Ovary (tissue), 3 donors: ENCODE measurements at regions not wholly inside any gene's neighbourhood (a gene's known extent, or its start where the extent isn't known, plus 50 kb on each side); places are given as distances from the start of the nearest gene placed in this dataset.

Experiments used
- EP300 ChIP-seq: sonication (generic); formaldehyde crosslinking; IDR thresholded peaks from one replicate; pipeline ENCODE4 v1.6.1; 2017; ENCODE audit warnings: antibody characterized with exemption
- POLR2A ChIP-seq: fragments of 450-650 bp; IDR thresholded peaks from one replicate; pipeline ENCODE4 v1.6.1; 2017; ENCODE audit warnings: antibody characterized with exemption, mild to moderate bottlenecking, moderate library complexity
- TF ChIP-seq, protein P1 (sequence below), 3 donors: fragments of 450-650 bp in 2 of 3; fragments of 200-600 bp in 1 of 3; IDR thresholded peaks; one replicate each; pipeline versions ENCODE4 v1.5.1 to v1.8.0; 2016 to 2022; ENCODE audit warnings: antibody characterized with exemption in 3 of 3, mild to moderate bottlenecking in 1 of 3
- donor health status: DM: no; HTN: no; CAD: no.

DNA sequence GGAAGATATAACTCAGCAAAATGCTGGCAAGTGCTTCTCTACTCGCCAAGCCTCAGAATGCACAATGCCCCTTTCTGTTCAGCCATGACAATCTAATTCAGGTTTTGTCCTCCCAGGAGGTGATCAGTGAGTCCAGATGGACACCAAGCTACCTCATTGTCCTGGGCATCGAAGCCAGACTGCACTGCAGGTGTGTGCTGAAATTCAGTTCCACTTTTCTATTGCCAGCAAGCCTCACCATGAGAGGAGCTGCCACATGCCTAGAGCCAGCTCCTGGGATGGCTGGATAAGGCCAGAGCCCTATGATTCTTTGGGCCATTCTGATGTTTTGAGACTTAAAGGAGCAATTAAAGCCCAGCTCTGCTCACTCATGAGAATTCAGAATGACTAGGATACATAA lies 186.7 kb downstream of the GRIN2B start:
- TF ChIP-seq, protein P1, sequence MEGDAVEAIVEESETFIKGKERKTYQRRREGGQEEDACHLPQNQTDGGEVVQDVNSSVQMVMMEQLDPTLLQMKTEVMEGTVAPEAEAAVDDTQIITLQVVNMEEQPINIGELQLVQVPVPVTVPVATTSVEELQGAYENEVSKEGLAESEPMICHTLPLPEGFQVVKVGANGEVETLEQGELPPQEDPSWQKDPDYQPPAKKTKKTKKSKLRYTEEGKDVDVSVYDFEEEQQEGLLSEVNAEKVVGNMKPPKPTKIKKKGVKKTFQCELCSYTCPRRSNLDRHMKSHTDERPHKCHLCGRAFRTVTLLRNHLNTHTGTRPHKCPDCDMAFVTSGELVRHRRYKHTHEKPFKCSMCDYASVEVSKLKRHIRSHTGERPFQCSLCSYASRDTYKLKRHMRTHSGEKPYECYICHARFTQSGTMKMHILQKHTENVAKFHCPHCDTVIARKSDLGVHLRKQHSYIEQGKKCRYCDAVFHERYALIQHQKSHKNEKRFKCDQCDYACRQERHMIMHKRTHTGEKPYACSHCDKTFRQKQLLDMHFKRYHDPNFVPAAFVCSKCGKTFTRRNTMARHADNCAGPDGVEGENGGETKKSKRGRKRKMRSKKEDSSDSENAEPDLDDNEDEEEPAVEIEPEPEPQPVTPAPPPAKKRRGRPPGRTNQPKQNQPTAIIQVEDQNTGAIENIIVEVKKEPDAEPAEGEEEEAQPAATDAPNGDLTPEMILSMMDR (IDR thresholded peaks at IDR 0.05) = no peak
- TF ChIP-seq POLR2A (no peak), EP300 (no peak)
